Smooth muscle cell (in vitro differentiated cells): ENCODE measurements at regions not wholly inside any gene's neighbourhood (a gene's known extent, or its start where the extent isn't known, plus 50 kb on each side); places are given as distances from the start of the nearest gene placed in this dataset.

Experiments used
- DNase-seq: peaks from one replicate; lab custom pipeline; 2025; ENCODE audit not compliant: unreplicated experiment; lab: John Stamatoyannopoulos, UW
- H2AFZ ChIP-seq: fragments of 200-600 bp; sonication (generic); 2 replicates; pipeline ENCODE4 v1.6.0; 2016; ENCODE audit warnings: antibody characterized with exemption, low read depth, mild to moderate bottlenecking
- H3F3A ChIP-seq: fragments of 200-600 bp; sonication (generic); 2 replicates; pipeline ENCODE4 v1.6.0; 2017; ENCODE audit warnings: antibody characterized with exemption, low read depth
- H3K27ac ChIP-seq: fragments of 200-600 bp; sonication (generic); 2 replicates; pipeline ENCODE4 v1.5.1; 2016; ENCODE audit warnings: low read depth, mild to moderate bottlenecking
- H3K27me3 ChIP-seq: fragments of 200-600 bp; sonication (generic); 2 replicates; pipeline ENCODE4 v1.6.1; 2016; ENCODE audit warnings: low read depth, mild to moderate bottlenecking
- H3K36me3 ChIP-seq: fragments of 200-600 bp; sonication (generic); 2 replicates; pipeline ENCODE4 v1.5.1; 2016; ENCODE audit warnings: low read depth
- H3K4me1 ChIP-seq: fragments of 200-600 bp; sonication (generic); 2 replicates; pipeline ENCODE4 v1.5.1; 2016; ENCODE audit warnings: low read depth
- H3K4me2 ChIP-seq: fragments of 200-600 bp; sonication (generic); 2 replicates; pipeline ENCODE4 v1.6.0; 2016; ENCODE audit warnings: mild to moderate bottlenecking
- H3K4me3 ChIP-seq: fragments of 200-600 bp; sonication (generic); 2 replicates; pipeline ENCODE4 v1.5.1; 2016; ENCODE audit warnings: mild to moderate bottlenecking
- H3K79me2 ChIP-seq: fragments of 200-600 bp; sonication (generic); 2 replicates; pipeline ENCODE4 v1.6.0; 2016; ENCODE audit warnings: low read depth, mild to moderate bottlenecking
- H3K9ac ChIP-seq: fragments of 200-600 bp; sonication (generic); 2 replicates; pipeline ENCODE4 v1.6.0; 2016; ENCODE audit warnings: low read depth
- H3K9me3 ChIP-seq: fragments of 200-600 bp; sonication (generic); replicated peaks from 2 replicates; pipeline ENCODE4 v1.5.1; 2016; ENCODE audit warnings: low read depth
- H4K20me1 ChIP-seq: fragments of 200-600 bp; sonication (generic); 2 replicates; pipeline ENCODE4 v1.6.0; 2016; ENCODE audit warnings: low read depth
- CTCF ChIP-seq: fragments of 200-600 bp; sonication (generic); IDR thresholded peaks from 2 replicates; pipeline ENCODE4 v1.5.1; 2017; ENCODE audit warnings: borderline replicate concordance, mild to moderate bottlenecking, antibody characterized with exemption; ENCODE audit not compliant: insufficient read depth, poor library complexity, severe bottlenecking
- WGBS: methylation state at CpG from one replicate; pipeline ENCODE4 v1.1.7; 2016; ENCODE audit warnings: low lambda C conversion rate; 5-methylcytosine and 5-hydroxymethylcytosine counted together

DNA sequence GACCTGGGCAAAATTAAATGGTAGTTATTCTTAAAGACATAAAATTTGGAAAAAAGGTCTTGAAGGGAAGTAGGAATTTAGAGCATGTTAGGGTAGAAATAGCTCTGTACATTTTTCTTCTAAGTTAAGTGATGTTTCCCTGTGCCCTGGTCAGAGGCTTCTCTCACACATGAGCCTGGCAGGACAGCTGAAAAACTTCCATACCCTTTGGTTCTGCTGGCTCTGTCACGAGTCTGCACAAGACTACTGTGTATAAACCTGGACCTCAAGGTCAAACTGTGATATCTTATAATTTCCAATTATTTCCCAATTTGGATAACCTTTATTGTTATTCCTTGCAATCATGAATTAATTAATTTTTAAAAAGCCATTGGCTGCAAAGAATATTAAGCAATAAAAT is 664.7 kb downstream of the BCL11A start:
- Histone ChIP-seq H3K79me2 (no peaks in the 10 kb centered on the region), H2AFZ (no peak overlapping the region), H3K9ac (no peak overlapping the region), H3K9me3 (no peaks in the 10 kb centered on the region), H4K20me1 (no peaks in the 10 kb centered on the region), H3K4me1 (no peaks in the 10 kb centered on the region), H3K27ac (no peak overlapping the region), H3K4me2 (no peak overlapping the region), H3K4me3 (no peak overlapping the region), H3K36me3 (no peaks in the 10 kb centered on the region), H3K27me3 (no peaks in the 10 kb centered on the region), H3F3A (no peaks in the 10 kb centered on the region)
- no peak for DNase-seq
- WGBS = 70% methylated on average over 1 of the region's 1 CpG
- no peak for TF ChIP-seq CTCF

- no peaks in the 10 kb centered on the region for H3K4me1 ChIP-seq
- no peaks in the 10 kb centered on the region for H3K79me2 ChIP-seq
- H3K27ac ChIP-seq = no peak overlapping the region
- no peaks in the 10 kb centered on the region for H4K20me1 ChIP-seq
- no peaks in the 10 kb centered on the region for H3K27me3 ChIP-seq
- no peak overlapping the region for H3K9ac ChIP-seq
- H2AFZ ChIP-seq = no peak overlapping the region
- no peak for TF ChIP-seq CTCF
- H3F3A ChIP-seq = no peaks in the 10 kb centered on the region
- H3K4me3 ChIP-seq = no peak overlapping the region
- no peaks in the 10 kb centered on the region for H3K36me3 ChIP-seq
- no peaks in the 10 kb centered on the region for H3K9me3 ChIP-seq
- no peak for DNase-seq
- no peak overlapping the region for H3K4me2 ChIP-seq
- 46% methylated on average over 3 of the region's 3 CpGs for WGBS
Measured at GRCh38 chr2:59888015-59888414, 665.4 kb downstream of the BCL11A start.

GRCh38 chr2:59887366-59887765 is 666.1 kb downstream of the BCL11A start:
- no peaks in the 10 kb centered on the region for H3K4me1 ChIP-seq
- H3K9me3 ChIP-seq = no peaks in the 10 kb centered on the region
- no peaks in the 10 kb centered on the region for H3K36me3 ChIP-seq
- no peak for TF ChIP-seq CTCF
- H3K27me3 ChIP-seq = no peaks in the 10 kb centered on the region
- no peak overlapping the region for H2AFZ ChIP-seq
- no peak overlapping the region for H3K9ac ChIP-seq
- H3K27ac ChIP-seq = no peak overlapping the region
- H3K79me2 ChIP-seq = no peaks in the 10 kb centered on the region
- H3F3A ChIP-seq = no peaks in the 10 kb centered on the region
- H3K4me3 ChIP-seq = no peak overlapping the region
- H4K20me1 ChIP-seq = no peaks in the 10 kb centered on the region
- DNase-seq = no peak
- H3K4me2 ChIP-seq = no peak overlapping the region
- WGBS = 53% methylated on average over 3 of the region's 3 CpGs

GRCh38 chr2:59886759-59887158 is 666.7 kb downstream of the BCL11A start:
- Histone ChIP-seq H4K20me1 (no peaks in the 10 kb centered on the region), H3K27me3 (no peaks in the 10 kb centered on the region), H3K9me3 (no peaks in the 10 kb centered on the region), H3F3A (no peaks in the 10 kb centered on the region), H3K27ac (no peak overlapping the region), H3K79me2 (no peaks in the 10 kb centered on the region), H3K4me3 (no peak overlapping the region), H3K4me2 (no peak overlapping the region), H2AFZ (no peak overlapping the region), H3K36me3 (no peaks in the 10 kb centered on the region), H3K9ac (no peak overlapping the region), H3K4me1 (no peaks in the 10 kb centered on the region)
- 90% methylated on average over 3 of the region's 3 CpGs for WGBS
- no peak for DNase-seq
- no peak for TF ChIP-seq CTCF
